A549 (cell line): ENCODE measurements at regions not wholly inside any gene's neighbourhood (a gene's known extent, or its start where the extent isn't known, plus 50 kb on each side); places are given as distances from the start of the nearest gene placed in this dataset.

Source experiments
- CEBPB ChIP-seq, 2 experiments: fragments of >200 bp in 1 of 2; sonication (Bioruptor Twin) in 1 of 2; formaldehyde crosslinking in 1 of 2; IDR thresholded peaks; 2 replicates each; pipeline ENCODE4 v1.6.1; 2012 to 2016
- CHD2 ChIP-seq: fragments of 150-350 bp; IDR thresholded peaks from 2 replicates; pipeline ENCODE4 v1.6.1; 2014; ENCODE audit warnings: low read length; ENCODE audit not compliant: partially characterized antibody
- CTCF ChIP-seq: fragments of >200 bp; sonication (Bioruptor Twin); formaldehyde crosslinking; IDR thresholded peaks from 3 replicates; pipeline ENCODE4 v1.5.1; 2016
- ELK1 ChIP-seq: fragments of 150-350 bp; IDR thresholded peaks from 2 replicates; pipeline ENCODE4 v1.6.1; 2014; ENCODE audit warnings: low read depth, mild to moderate bottlenecking, low read length
- EP300 ChIP-seq, 2 experiments: fragments of >200 bp; sonication (Bioruptor Twin); formaldehyde crosslinking; IDR thresholded peaks; 2 replicates in 1 of 2; 3 replicates in 1 of 2; pipeline ENCODE4 v1.6.1; 2016 to 2017
- SMC3 ChIP-seq: fragments of >200 bp; sonication (Bioruptor Twin); formaldehyde crosslinking; IDR thresholded peaks from 3 replicates; pipeline ENCODE4 v1.6.1; 2018; ENCODE audit warnings: inconsistent platforms

GRCh38 chr2:77578354-77578753, 56.2 kb upstream of the LRRTM4 start:
- TF ChIP-seq SMC3 (no peak), CTCF (no peak), CEBPB (IDR thresholded peaks at IDR 0.05) (no peak), ELK1 (no peak), EP300 (IDR thresholded peaks at IDR 0.05) (no peak), CHD2 (no peak)
